BLaER1 treated with 17β-estradiol and CSF1 and Interleukin-3, amounts not matched to agents 10 nM and 100 nM (cell line): ENCODE measurements at regions not wholly inside any gene's neighbourhood (a gene's known extent, or its start where the extent isn't known, plus 50 kb on each side); places are given as distances from the start of the nearest gene placed in this dataset.

ENCODE experiments used
- H3K27ac ChIP-seq, 11 experiments: shearing (Covaris generic); formaldehyde crosslinking; 2 replicates each; pipeline ENCODE4 v1.8.1; 2022
- H3K27me3 ChIP-seq, 11 experiments: shearing (Covaris generic); formaldehyde crosslinking; 2 replicates each; pipeline ENCODE4 v1.8.1; 2022
- H3K36me3 ChIP-seq, 11 experiments: shearing (Covaris generic); formaldehyde crosslinking; 2 replicates each; pipeline ENCODE4 v1.8.1; 2022
- H3K4me1 ChIP-seq, 10 experiments: shearing (Covaris generic); formaldehyde crosslinking; 2 replicates each; pipeline ENCODE4 v1.8.1; 2022
- H3K4me2 ChIP-seq, 11 experiments: shearing (Covaris generic); formaldehyde crosslinking; 2 replicates each; pipeline ENCODE4 v1.8.1; 2022
- H3K4me3 ChIP-seq, 10 experiments: shearing (Covaris generic); formaldehyde crosslinking; 2 replicates each; pipeline ENCODE4 v1.8.1; 2022
- H3K9ac ChIP-seq, 11 experiments: shearing (Covaris generic); formaldehyde crosslinking; 2 replicates each; pipeline ENCODE4 v1.8.1; 2022
- H3K9me3 ChIP-seq, 11 experiments: shearing (Covaris generic); formaldehyde crosslinking; replicated peaks in 1 of 11; 2 replicates each; pipeline ENCODE4 v1.8.1; 2022
- H4K20me1 ChIP-seq, 11 experiments: shearing (Covaris generic); formaldehyde crosslinking; 2 replicates each; pipeline ENCODE4 v1.8.1; 2022
- Cebpa-rat ChIP-seq, 11 experiments: shearing (Covaris generic); IDR thresholded peaks; 2 replicates each; pipeline ENCODE4 v1.8.1; 2022

- Histone ChIP-seq H4K20me1 (no peaks in the 10 kb centered on the region; a peak in 1 of 22 replicates), H3K36me3 (no peaks in the 10 kb centered on the region), H3K9me3 (no peaks in the 10 kb centered on the region), H3K4me1 (peaks cover 0 to 7% (median 0%) of the 10 kb centered on the region in 10 experiments; a peak in 1 of 20 replicates), H3K27me3 (no peaks in the 10 kb centered on the region), H3K4me3 (no peak overlapping the region), H3K9ac (no peak overlapping the region), H3K4me2 (no peak overlapping the region), H3K27ac (no peak overlapping the region)
- no peak for TF ChIP-seq Cebpa-rat (IDR thresholded peaks at IDR 0.05)
These were observed 119.1 kb upstream of the ITGA1 start for GRCh38 chr5:52668544-52669185.

GRCh38 chr5:52672459-52672858 lies 115.3 kb upstream of the ITGA1 start:
- Histone ChIP-seq H3K27ac (no peak overlapping the region), H3K4me3 (no peak overlapping the region), H3K36me3 (no peaks in the 10 kb centered on the region), H3K4me1 (peaks cover 0 to 7% (median 0%) of the 10 kb centered on the region in 10 experiments; a peak in 1 of 20 replicates), H3K27me3 (no peaks in the 10 kb centered on the region), H4K20me1 (no peaks in the 10 kb centered on the region), H3K9me3 (no peaks in the 10 kb centered on the region), H3K4me2 (no peak overlapping the region), H3K9ac (no peak overlapping the region)
- TF ChIP-seq Cebpa-rat (IDR thresholded peaks at IDR 0.05), result no peak

- Histone ChIP-seq H3K9ac (no peak overlapping the region), H3K4me1 (peaks cover 0 to 7% (median 0%) of the 10 kb centered on the region in 10 experiments; a peak in 1 of 20 replicates), H3K4me3 (no peak overlapping the region), H3K36me3 (no peaks in the 10 kb centered on the region), H4K20me1 (no peaks in the 10 kb centered on the region), H3K4me2 (no peak overlapping the region), H3K9me3 (no peaks in the 10 kb centered on the region), H3K27me3 (no peaks in the 10 kb centered on the region), H3K27ac (no peak overlapping the region)
- no peak for TF ChIP-seq Cebpa-rat (IDR thresholded peaks at IDR 0.05)
These were observed 114.2 kb upstream of the ITGA1 start for GRCh38 chr5:52673495-52673894.

GRCh38 chr5:52674815-52675545 lies 112.7 kb upstream of the ITGA1 start:
- no peak for TF ChIP-seq Cebpa-rat (IDR thresholded peaks at IDR 0.05)
- Histone ChIP-seq H3K27me3 (no peaks in the 10 kb centered on the region), H4K20me1 (no peaks in the 10 kb centered on the region), H3K4me3 (no peak overlapping the region), H3K36me3 (no peaks in the 10 kb centered on the region), H3K4me1 (no peaks in the 10 kb centered on the region; a peak in 1 of 20 replicates), H3K27ac (no peak overlapping the region), H3K4me2 (no peak overlapping the region), H3K9me3 (no peaks in the 10 kb centered on the region), H3K9ac (no peak overlapping the region)

GRCh38 chr5:52682492-52682891 lies 105.2 kb upstream of the ITGA1 start:
- TF ChIP-seq Cebpa-rat (IDR thresholded peaks at IDR 0.05), result no peak
- Histone ChIP-seq H3K4me1 (no peaks in the 10 kb centered on the region), H4K20me1 (no peaks in the 10 kb centered on the region), H3K4me3 (no peak overlapping the region), H3K4me2 (no peak overlapping the region), H3K27me3 (no peaks in the 10 kb centered on the region), H3K9me3 (no peaks in the 10 kb centered on the region), H3K36me3 (no peaks in the 10 kb centered on the region), H3K27ac (no peak overlapping the region), H3K9ac (no peak overlapping the region)

GRCh38 chr5:52684051-52684450 lies 103.7 kb upstream of the ITGA1 start:
- no peak for TF ChIP-seq Cebpa-rat (IDR thresholded peaks at IDR 0.05)
- no peak overlapping the region for H3K9ac ChIP-seq

GRCh38 chr5:52685566-52685965 lies 102.2 kb upstream of the ITGA1 start:
- Histone ChIP-seq H3K4me1 (no peaks in the 10 kb centered on the region), H3K27ac (no peak overlapping the region), H3K4me2 (no peak overlapping the region), H3K4me3 (no peak overlapping the region), H4K20me1 (no peaks in the 10 kb centered on the region), H3K27me3 (no peaks in the 10 kb centered on the region), H3K9ac (no peak overlapping the region), H3K36me3 (no peaks in the 10 kb centered on the region), H3K9me3 (no peaks in the 10 kb centered on the region)
- no peak for TF ChIP-seq Cebpa-rat (IDR thresholded peaks at IDR 0.05)

More at GRCh38 chr5:52684051-52684450, 103.7 kb upstream of the ITGA1 start:
- Histone ChIP-seq H3K27ac (no peak overlapping the region), H3K36me3 (no peaks in the 10 kb centered on the region), H3K4me2 (no peak overlapping the region), H3K4me1 (no peaks in the 10 kb centered on the region), H3K27me3 (no peaks in the 10 kb centered on the region), H3K4me3 (no peak overlapping the region), H4K20me1 (no peaks in the 10 kb centered on the region), H3K9me3 (no peaks in the 10 kb centered on the region)

GRCh38 chr5:52685971-52686370 lies 101.7 kb upstream of the ITGA1 start:
- Histone ChIP-seq H3K4me3 (no peak overlapping the region), H3K27ac (no peak overlapping the region), H3K9me3 (no peaks in the 10 kb centered on the region), H4K20me1 (no peaks in the 10 kb centered on the region), H3K4me2 (no peak overlapping the region), H3K36me3 (no peaks in the 10 kb centered on the region), H3K4me1 (no peaks in the 10 kb centered on the region), H3K9ac (no peak overlapping the region), H3K27me3 (no peaks in the 10 kb centered on the region)
- TF ChIP-seq Cebpa-rat (IDR thresholded peaks at IDR 0.05), result no peak

- Histone ChIP-seq H3K9me3 (no peaks in the 10 kb centered on the region), H3K4me2 (no peak overlapping the region), H3K27me3 (no peaks in the 10 kb centered on the region), H4K20me1 (no peaks in the 10 kb centered on the region), H3K36me3 (no peaks in the 10 kb centered on the region), H3K4me1 (no peaks in the 10 kb centered on the region), H3K9ac (no peak overlapping the region), H3K27ac (no peak overlapping the region), H3K4me3 (no peak overlapping the region)
- TF ChIP-seq Cebpa-rat (IDR thresholded peaks at IDR 0.05), result no peak
These were observed 97.4 kb upstream of the ITGA1 start for GRCh38 chr5:52690236-52690768.

- no peak for TF ChIP-seq Cebpa-rat (IDR thresholded peaks at IDR 0.05)
- H3K4me2 ChIP-seq, result no peak overlapping the region
- H3K27ac ChIP-seq, result no peak overlapping the region
- H3K27me3 ChIP-seq, result no peaks in the 10 kb centered on the region
- no peaks in the 10 kb centered on the region for H3K36me3 ChIP-seq
- H4K20me1 ChIP-seq, result no peaks in the 10 kb centered on the region
- H3K9me3 ChIP-seq, result no peaks in the 10 kb centered on the region
- H3K4me3 ChIP-seq, result no peak overlapping the region
- H3K9ac ChIP-seq, result no peak overlapping the region
- no peaks in the 10 kb centered on the region for H3K4me1 ChIP-seq
These were observed 95.7 kb upstream of the ITGA1 start for GRCh38 chr5:52692039-52692438.
